Endothelial cell of umbilical vein (primary cell): ENCODE measurements at regions not wholly inside any gene's neighbourhood (a gene's known extent, or its start where the extent isn't known, plus 50 kb on each side); places are given as distances from the start of the nearest gene placed in this dataset.

Experiments used
- BruUV-seq: library from RNA; stranded (reverse); fragments of 400-500 nt; replicated peaks from 2 replicates; lab custom pipeline; 2021; lab: Mats Ljungman, UMichigan
- CTCF ChIA-PET: fragments of 300-600, 350-600 bp; sonication (Branson Sonifier 250); formaldehyde crosslinking; loops from one replicate; lab custom pipeline; 2021; ENCODE audit warnings: antibody characterized with exemption, inconsistent platforms; lab: Charles Lee
- POLR2A ChIA-PET: fragments of 300-600, 350-600 bp; sonication (Branson Sonifier 250); formaldehyde crosslinking; loops from one replicate; lab custom pipeline; 2021; ENCODE audit warnings: antibody characterized with exemption, inconsistent platforms; lab: Charles Lee
- DNase-seq: peaks from one replicate; pipeline ENCODE4 v3.0.0-alpha.2; 2011; ENCODE audit warnings: low read depth, low spot score
- FAIRE-seq: peaks from 2 replicates; lab custom pipeline; 2011; peaks lifted over from hg19 to GRCh38; lab: Jason Lieb, UNC
- H2AFZ ChIP-seq: 2 replicates; pipeline ENCODE4 v1.6.0; 2012; ENCODE audit warnings: low read depth, low read length, control low read depth, inconsistent platforms
- H3K27ac ChIP-seq: 2 replicates; pipeline ENCODE4 v1.5.1; 2011; ENCODE audit warnings: low read depth, mild to moderate bottlenecking, control low read depth, low read length, moderate library complexity; ENCODE audit not compliant: insufficient read depth
- H3K27me3 ChIP-seq, 2 experiments: 2 replicates each; pipeline versions ENCODE4 v1.6.0 to v1.6.1; 2011; ENCODE audit warnings: low read length in 2 of 2, mixed read lengths in 1 of 2; ENCODE audit not compliant: control insufficient read depth in 2 of 2, insufficient read depth in 2 of 2
- H3K36me3 ChIP-seq, 2 experiments: 2 replicates in 1 of 2; 3 replicates in 1 of 2; pipeline ENCODE4 v1.5.1; 2011; ENCODE audit warnings: low read length in 2 of 2, mild to moderate bottlenecking in 1 of 2, moderate library complexity in 1 of 2; ENCODE audit not compliant: control insufficient read depth in 2 of 2, insufficient read depth in 2 of 2; ENCODE audit errors: extremely low read depth in 1 of 2
- H3K4me1 ChIP-seq: 3 replicates; pipeline ENCODE4 v1.5.1; 2011; ENCODE audit warnings: mild to moderate bottlenecking, low read length; ENCODE audit not compliant: control insufficient read depth, insufficient read depth; ENCODE audit errors: extremely low read depth
- H3K4me2 ChIP-seq: 2 replicates; pipeline ENCODE4 v1.6.1; 2011; ENCODE audit warnings: low read length, control low read depth, mixed read lengths; ENCODE audit not compliant: insufficient read depth
- H3K4me3 ChIP-seq, 3 experiments: fragments of 200-600 bp in 1 of 3; sonication (generic), shearing (Covaris generic) in 1 of 3; replicated peaks in 1 of 3; 2 replicates each; pipeline ENCODE4 v1.5.1; 2011 to 2016; ENCODE audit warnings: control low read depth in 3 of 3, low read length in 3 of 3, mild to moderate bottlenecking in 2 of 3, inconsistent platforms in 1 of 3, low read depth in 1 of 3, moderate library complexity in 1 of 3; ENCODE audit not compliant: insufficient read depth in 1 of 3
- H3K79me2 ChIP-seq: 2 replicates; pipeline ENCODE4 v1.6.0; 2012; ENCODE audit warnings: low read length, inconsistent platforms; ENCODE audit not compliant: control insufficient read depth, insufficient read depth
- H3K9ac ChIP-seq: replicated peaks from 2 replicates; pipeline ENCODE3; 2011; ENCODE audit warnings: low read length, control low read depth; ENCODE audit not compliant: insufficient read depth; ENCODE audit errors: extremely low read depth
- H3K9me1 ChIP-seq: replicated peaks from 3 replicates; pipeline ENCODE4 v1.6.0; 2011; ENCODE audit warnings: mild to moderate bottlenecking, low read length; ENCODE audit not compliant: control insufficient read depth, insufficient read depth; ENCODE audit errors: extremely low read depth
- H3K9me3 ChIP-seq: replicated peaks from 2 replicates; pipeline ENCODE4 v1.5.1; 2012; ENCODE audit warnings: low read length, inconsistent platforms; ENCODE audit not compliant: control insufficient read depth, insufficient read depth
- H4K20me1 ChIP-seq: replicated peaks from 2 replicates; pipeline ENCODE3; 2011; ENCODE audit warnings: mild to moderate bottlenecking, low read length; ENCODE audit not compliant: control insufficient read depth, insufficient read depth; ENCODE audit errors: extremely low read depth
- CTCF ChIP-seq, 2 donors: IDR thresholded peaks; 1 replicate in 1 of 2; 2 replicates in 1 of 2; pipeline ENCODE4 v1.5.1; 2011; ENCODE audit warnings: low read length in 2 of 2, mild to moderate bottlenecking in 2 of 2, moderate library complexity in 2 of 2, control low read depth in 1 of 2, inconsistent platforms in 1 of 2, low read depth in 1 of 2; ENCODE audit not compliant: insufficient read depth in 1 of 2; ENCODE audit errors: extremely low read depth in 1 of 2
- EZH2 ChIP-seq: IDR thresholded peaks from 2 replicates; pipeline ENCODE4 v1.6.1; 2012; ENCODE audit warnings: borderline replicate concordance, low read depth, mild to moderate bottlenecking, moderate library complexity, low read length, inconsistent platforms; ENCODE audit not compliant: severe bottlenecking
- FOS ChIP-seq: IDR thresholded peaks from 2 replicates; pipeline ENCODE4 v1.6.1; 2011; ENCODE audit warnings: mild to moderate bottlenecking, low read length, moderate library complexity, borderline replicate concordance; ENCODE audit not compliant: insufficient read depth
- GATA2 ChIP-seq: IDR thresholded peaks from 2 replicates; pipeline ENCODE4 v1.7.0; 2011; ENCODE audit warnings: low read depth, mild to moderate bottlenecking, moderate library complexity, mixed read lengths, low read length; ENCODE audit not compliant: insufficient read length, insufficient read depth
- JUN ChIP-seq: IDR thresholded peaks from 2 replicates; pipeline ENCODE4 v1.6.1; 2011; ENCODE audit warnings: borderline replicate concordance, low read depth; ENCODE audit not compliant: insufficient read length, insufficient read depth
- MAX ChIP-seq: IDR thresholded peaks from 2 replicates; pipeline ENCODE4 v1.6.1; 2011; ENCODE audit not compliant: insufficient read depth, insufficient read length
- MYC ChIP-seq: IDR thresholded peaks from one replicate; pipeline ENCODE4 v1.6.1; 2011; ENCODE audit warnings: mild to moderate bottlenecking, low read depth, low read length
- POLR2A ChIP-seq: IDR thresholded peaks from 2 replicates; pipeline ENCODE4 v1.6.1; 2012; ENCODE audit warnings: low read depth, mild to moderate bottlenecking, control low read depth, low read length
- POLR2AphosphoS5 ChIP-seq: IDR thresholded peaks from 2 replicates; pipeline ENCODE4 v1.6.1; 2012; ENCODE audit warnings: low read depth, mild to moderate bottlenecking, control low read depth, low read length, moderate library complexity; ENCODE audit not compliant: insufficient read depth
- dilution Hi-C: fragments of 300-500 bp; cut with MboI; formaldehyde crosslinking; loops from one replicate; pipeline ENCODE4 v1.15.0; 2019; ENCODE audit warnings: low sequenced_read_pairs; ENCODE audit not compliant: extremely low pct_ligation_motif_present
- intact Hi-C: fragments of 100-400 bp; cut with micrococcal nuclease; formaldehyde crosslinking; loops from one replicate; pipeline ENCODE4 v1.10.0; 2022

GRCh38 chrX:39631276-39632229 lies 466.2 kb downstream of the BCOR start:
- H3K9me3 ChIP-seq = no peaks in the 10 kb centered on the region
- no peaks in the 10 kb centered on the region for H4K20me1 ChIP-seq
- H3K4me2 ChIP-seq = no peak overlapping the region
- H3K4me3 ChIP-seq = no peak overlapping the region
- intact Hi-C loops = no loop called here
- no peak overlapping the region for H2AFZ ChIP-seq
- no peak overlapping the region for H3K9ac ChIP-seq
- TF ChIP-seq JUN = no peak
- no peak for TF ChIP-seq CTCF (IDR thresholded peaks at IDR 0.05; ENCODE audit: extremely low read depth in 1 of 2, insufficient read depth in 1 of 2, low read depth in 1 of 2, low read length in 2 of 2)
- no peak for TF ChIP-seq POLR2AphosphoS5
- no peak for TF ChIP-seq FOS
- no peak for TF ChIP-seq POLR2A
- TF ChIP-seq MYC = no peak
- TF ChIP-seq MAX = no peak
- no peak for TF ChIP-seq GATA2
- no peak for TF ChIP-seq EZH2
- no peaks in the 10 kb centered on the region for H3K9me1 ChIP-seq
- no peaks in the 10 kb centered on the region for H3K4me1 ChIP-seq
- no TSS peak for BruUV-seq
- ChIA-PET CTCF (no interaction called here), POLR2A (no interaction called here)
- no peak for FAIRE-seq
- H3K27ac ChIP-seq = no peak overlapping the region
- H3K27me3 ChIP-seq = peaks cover 0 to 2% of the 10 kb centered on the region in 2 experiments
- no peak for DNase-seq
- no peaks in the 10 kb centered on the region for H3K79me2 ChIP-seq
- no peaks in the 10 kb centered on the region for H3K36me3 ChIP-seq
- dilution Hi-C loops = no loop called here
